Fibroblast of villous mesenchyme (primary cell): ENCODE measurements at regions not wholly inside any gene's neighbourhood (a gene's known extent, or its start where the extent isn't known, plus 50 kb on each side); places are given as distances from the start of the nearest gene placed in this dataset.

ENCODE experiments used
- DNase-seq: peaks from one replicate; pipeline ENCODE4 v3.0.0-alpha.2; 2010; ENCODE audit warnings: low read depth
- H3K4me3 ChIP-seq: 2 replicates; pipeline ENCODE4 v1.5.1; 2011; ENCODE audit warnings: low read depth, mild to moderate bottlenecking, low read length
- TF ChIP-seq, protein P1 (sequence below): IDR thresholded peaks from 2 replicates; pipeline ENCODE4 v1.5.1; 2012; ENCODE audit warnings: low read depth, mild to moderate bottlenecking, low read length; ENCODE audit not compliant: insufficient read depth

- H3K4me3 ChIP-seq, result no peak overlapping the region
- TF ChIP-seq, protein P1, sequence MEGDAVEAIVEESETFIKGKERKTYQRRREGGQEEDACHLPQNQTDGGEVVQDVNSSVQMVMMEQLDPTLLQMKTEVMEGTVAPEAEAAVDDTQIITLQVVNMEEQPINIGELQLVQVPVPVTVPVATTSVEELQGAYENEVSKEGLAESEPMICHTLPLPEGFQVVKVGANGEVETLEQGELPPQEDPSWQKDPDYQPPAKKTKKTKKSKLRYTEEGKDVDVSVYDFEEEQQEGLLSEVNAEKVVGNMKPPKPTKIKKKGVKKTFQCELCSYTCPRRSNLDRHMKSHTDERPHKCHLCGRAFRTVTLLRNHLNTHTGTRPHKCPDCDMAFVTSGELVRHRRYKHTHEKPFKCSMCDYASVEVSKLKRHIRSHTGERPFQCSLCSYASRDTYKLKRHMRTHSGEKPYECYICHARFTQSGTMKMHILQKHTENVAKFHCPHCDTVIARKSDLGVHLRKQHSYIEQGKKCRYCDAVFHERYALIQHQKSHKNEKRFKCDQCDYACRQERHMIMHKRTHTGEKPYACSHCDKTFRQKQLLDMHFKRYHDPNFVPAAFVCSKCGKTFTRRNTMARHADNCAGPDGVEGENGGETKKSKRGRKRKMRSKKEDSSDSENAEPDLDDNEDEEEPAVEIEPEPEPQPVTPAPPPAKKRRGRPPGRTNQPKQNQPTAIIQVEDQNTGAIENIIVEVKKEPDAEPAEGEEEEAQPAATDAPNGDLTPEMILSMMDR, result no peak
- no peak for DNase-seq
These were observed 140.9 kb upstream of the XPO1 start for GRCh38 chr2:61679096-61679495.

DNA sequence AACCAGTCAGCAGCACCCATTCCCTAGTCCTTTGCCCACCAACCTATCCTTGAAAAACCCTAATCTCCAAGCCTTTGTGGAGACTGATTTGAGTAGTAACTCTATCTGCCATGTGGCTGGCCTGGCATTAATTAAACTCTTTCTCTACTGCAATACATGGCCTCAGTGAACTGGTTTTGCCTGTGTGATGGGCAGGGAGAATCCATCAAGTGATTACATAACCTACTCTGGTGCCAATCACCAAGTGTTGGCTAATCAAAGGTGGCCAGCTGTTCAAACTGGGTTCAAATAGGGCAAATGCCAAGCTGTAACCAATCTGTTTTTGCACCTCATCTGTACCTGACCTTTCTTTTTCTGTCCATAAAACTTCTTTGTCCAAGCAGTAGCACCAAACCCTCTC is 139.8 kb upstream of the XPO1 start:
- TF ChIP-seq, protein P1, result no peak
- DNase-seq, result no peak

GRCh38 chr2:61677306-61677705 is 139.2 kb upstream of the XPO1 start:
- no peak for DNase-seq
- H3K4me3 ChIP-seq, result no peak overlapping the region
- TF ChIP-seq, protein P1, result no peak

More for the DNA sequence above, 139.8 kb upstream of the XPO1 start:
- no peak overlapping the region for H3K4me3 ChIP-seq

- H3K4me3 ChIP-seq, result no peak overlapping the region
- TF ChIP-seq, protein P1, result no peak
- DNase-seq, result no peak
These were observed 137.0 kb upstream of the XPO1 start for GRCh38 chr2:61675204-61675603.

DNA sequence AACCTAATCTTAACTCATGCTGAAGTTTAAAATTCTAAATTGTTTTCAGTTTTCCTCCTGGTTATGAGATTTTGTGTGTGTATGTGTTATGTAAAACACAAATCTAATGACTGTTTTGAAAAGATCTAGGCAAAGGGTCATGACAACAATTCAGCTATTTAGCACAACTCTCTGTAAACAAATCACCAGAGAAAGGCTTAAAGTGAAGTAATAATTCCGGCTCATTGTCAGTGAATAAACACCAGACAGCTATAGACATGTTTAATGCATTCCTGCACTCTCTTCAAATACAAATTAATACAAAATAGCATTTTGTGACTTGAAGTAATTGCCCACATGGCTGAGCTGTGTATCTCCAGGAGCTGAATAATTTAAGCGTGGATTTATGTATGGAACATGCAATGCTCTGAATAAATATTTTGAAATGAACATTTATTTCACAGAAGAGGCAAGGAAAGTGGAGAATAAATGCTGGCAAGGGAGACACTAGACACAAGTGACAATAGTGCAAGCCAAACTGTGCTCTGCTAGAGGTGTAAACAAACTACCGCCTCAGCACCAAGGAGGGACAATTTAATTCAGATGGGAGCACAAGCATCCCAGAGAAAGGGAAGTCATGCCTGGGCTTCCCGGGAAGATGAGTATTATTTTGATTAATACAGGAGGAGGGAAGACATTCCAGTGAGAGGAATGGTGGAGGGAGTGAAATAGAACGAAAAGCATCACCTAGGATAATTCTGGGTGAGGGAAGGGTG is 133.6 kb upstream of the XPO1 start:
- no peak overlapping the region for H3K4me3 ChIP-seq
- peak; percentile 84 for DNase-seq
- TF ChIP-seq, protein P1, result no peak

DNA sequence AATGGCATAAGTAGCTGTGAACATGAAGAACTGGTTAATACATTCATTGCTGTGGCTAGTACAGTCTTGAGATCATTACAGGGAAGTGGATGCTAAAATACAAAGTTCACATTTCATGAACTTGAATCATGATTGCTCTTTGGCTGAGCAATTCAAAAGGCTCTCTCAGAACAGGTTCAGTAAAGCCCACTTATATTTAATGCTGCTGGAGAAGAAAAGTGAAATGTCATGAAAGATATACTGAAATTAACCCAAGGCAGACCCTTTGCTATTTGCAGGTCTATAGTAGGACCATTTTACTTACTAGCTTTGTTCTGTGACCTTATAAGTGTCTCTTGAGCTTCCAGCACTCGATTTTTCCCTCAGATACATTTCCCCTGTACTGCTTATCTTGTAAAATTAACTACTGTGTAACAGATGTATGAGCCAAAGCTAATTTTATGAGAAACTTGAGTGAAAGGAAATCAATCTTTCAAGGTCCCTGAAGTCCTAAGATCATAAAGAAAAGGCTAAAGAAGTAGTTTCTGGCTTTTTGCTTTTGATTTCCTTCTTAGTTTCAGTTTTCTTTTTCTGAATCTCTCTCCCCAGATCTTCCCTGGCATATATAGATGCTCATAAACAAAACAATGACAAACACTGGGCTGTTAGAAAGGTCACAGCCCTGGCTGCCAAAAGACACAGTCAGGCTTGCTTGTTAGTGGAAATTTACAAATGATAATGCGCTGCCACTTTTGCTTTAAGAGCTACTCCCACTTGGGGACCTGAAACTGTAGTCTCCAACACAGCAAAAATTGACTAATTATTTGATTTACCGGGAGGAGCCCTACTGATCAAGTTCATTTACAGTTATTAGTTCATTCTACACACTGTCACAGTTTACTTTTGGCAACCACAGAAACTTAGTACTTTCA is 132.7 kb upstream of the XPO1 start:
- H3K4me3 ChIP-seq, result peak overlapping the region; percentile 29
- TF ChIP-seq, protein P1, result no peak
- DNase-seq, result peak; percentile 88
